ENCODE measurements at regions not wholly inside any gene's neighbourhood (a gene's known extent, or its start where the extent isn't known, plus 50 kb on each side); places are given as distances from the start of the nearest gene placed in this dataset.

- DNase-seq: no peak
Observed at GRCh38 chr6:54718541-54719023, 128.0 kb upstream of the FAM83B start.

DNA sequence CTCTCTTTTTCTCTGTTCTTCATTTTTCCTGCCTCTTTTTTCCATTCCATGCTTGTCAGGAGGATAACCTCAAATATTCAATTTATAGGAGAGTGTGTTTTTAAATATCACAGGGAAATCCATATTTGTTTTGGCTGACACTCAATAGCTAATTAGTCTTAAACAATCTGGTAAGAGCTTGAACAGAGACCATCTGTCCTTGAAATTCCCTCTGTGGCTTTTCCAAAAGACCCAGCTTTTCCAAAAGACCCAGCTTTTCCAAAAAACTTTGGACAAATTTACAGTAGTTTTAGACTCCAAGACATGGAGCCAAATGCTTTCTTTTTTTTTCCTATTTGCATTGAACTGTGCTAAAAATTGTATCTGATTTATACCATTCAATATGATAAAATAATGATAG lies 127.4 kb upstream of the FAM83B start:
- no peak for DNase-seq

DNA sequence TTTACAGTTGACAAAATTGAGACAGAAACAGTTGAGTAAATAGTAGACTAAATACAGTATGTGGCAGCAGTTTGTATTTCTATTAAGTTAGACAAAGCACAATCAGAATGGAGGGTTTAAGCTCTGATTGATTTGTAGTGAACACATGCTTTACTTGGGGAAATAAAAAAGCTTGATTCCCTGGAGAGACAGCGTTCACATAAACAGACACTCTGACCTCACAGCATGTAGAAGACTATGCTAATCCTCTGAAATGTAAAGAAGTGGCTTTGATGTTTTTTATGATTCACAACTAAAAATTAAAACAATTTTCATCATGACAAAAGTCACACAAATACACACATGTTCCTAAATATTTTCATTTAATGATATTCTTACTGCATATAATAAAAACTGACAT lies 126.9 kb upstream of the FAM83B start:
- DNase-seq: no peak

GRCh38 chr6:54722328-54722727 lies 124.2 kb upstream of the FAM83B start:
- no peak for DNase-seq

DNA sequence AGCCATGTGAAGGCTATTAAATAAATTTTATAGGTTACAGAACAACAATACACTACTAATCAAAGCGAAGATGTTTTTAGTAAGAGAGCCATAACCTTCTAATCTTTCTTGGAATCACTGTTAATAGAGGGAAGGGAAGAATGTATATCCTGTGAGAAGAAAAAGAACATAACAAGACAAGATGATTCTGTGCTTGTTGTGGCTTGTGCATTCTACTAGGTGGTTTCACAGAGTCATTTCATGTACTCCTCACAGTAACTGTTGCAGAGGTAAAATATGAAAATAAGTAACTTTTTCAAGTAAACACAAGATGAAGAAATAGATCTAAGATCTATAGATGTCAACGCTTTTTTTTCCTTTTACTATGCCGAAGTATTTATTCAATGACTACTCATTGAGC lies 116.9 kb upstream of the FAM83B start:
- DNase-seq: no peak

DNA sequence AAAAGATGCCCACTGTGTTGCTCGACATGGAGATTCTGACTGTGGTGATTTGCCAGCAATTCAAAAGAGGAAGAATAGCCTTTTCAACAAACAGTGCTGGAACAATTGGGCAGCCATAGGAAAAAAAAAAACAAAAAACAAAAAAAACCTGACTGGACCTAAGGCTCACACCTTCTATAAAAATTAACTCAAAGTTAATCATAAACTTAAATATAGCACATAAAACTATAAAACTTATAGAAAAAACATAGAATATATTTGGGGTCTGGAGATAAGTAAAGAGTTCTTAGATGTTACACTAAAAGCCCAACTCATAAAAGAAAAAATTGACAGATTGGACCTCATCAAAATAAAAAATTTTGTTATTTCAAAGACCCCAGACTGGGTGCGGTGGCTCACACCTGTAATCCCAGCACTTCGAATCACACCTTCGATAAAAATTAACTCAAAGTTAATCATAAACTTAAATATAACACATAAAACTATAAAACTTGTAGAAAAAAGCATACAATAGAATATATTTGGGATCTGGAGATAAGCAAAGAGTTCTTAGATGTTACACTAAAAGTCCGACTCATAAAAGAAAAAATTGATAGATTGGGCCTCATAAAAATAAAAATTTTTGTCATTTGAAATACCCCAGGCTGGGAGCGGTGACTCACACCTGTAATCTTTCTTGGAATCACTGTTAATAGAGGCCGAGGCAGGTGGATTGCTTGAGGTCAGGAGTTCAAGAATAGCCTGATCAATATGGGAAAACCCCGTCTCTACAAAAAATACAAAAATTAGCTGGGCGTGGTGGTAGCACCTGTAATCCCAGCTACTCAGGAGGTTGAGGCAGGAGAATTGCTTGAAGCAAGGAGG lies 115.6 kb upstream of the FAM83B start:
- no peak for DNase-seq

DNA sequence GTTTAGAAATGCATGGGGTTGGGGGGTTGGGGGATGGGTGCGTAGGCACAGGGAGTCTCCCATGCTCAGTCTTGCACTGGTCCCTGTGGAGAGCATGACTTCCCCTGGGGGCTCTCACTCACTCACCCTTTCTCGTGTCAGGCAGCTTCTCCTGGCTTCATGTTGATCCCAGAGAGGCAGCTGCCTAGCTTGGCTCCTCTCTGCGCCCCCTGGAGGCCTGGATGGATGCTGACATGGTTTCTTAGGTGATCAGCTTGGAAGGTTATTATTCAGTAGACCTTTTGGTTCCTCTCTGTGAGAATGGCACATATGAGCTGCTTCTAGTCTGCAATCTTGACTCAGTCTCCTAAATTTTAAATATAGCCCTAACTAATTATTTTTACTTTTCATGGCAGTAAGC lies 109.3 kb upstream of the FAM83B start:
- DNase-seq: peak; percentile 14

- DNase-seq: no peak
Observed at GRCh38 chr6:54747955-54748354, 98.6 kb upstream of the FAM83B start.

DNA sequence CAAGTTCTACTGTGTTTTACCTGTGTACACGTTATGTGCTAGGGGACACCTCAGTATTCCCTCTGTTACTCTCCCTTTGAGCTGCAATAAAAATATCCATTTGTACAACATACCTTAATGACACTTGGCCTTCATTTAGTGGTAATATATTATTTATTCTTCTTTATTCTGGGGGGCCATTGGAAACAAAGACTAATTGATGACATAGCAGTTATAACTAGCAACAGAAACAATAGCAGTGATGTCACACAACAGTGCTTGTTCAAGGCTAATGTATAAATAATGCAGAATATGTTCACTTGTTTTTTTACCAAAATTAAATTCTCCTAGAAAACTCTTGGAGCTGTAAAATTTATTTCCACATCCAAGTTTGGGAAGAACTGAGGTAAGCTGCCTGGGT lies 92.2 kb upstream of the FAM83B start:
- no peak for DNase-seq

DNA sequence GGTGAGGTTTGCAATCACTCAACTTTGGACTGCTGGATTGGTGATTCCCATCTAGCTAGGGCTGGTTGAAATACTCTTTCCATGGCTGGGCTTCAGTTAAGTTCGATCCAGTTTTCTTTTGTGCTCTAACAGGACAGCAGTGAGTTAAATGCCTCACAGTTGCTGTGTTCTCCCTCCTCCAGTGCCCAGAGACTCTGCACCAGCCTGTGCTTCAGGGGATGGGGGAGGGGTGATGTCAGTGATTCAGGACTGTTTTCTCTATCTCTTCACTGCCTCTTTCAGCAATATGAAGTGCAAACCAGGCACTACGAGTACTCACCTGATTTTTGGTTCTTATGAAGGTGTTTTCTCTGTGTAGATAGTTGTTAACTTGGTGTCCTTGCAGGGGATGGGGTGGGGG lies 88.2 kb upstream of the FAM83B start:
- DNase-seq: peak; percentile 10

GRCh38 chr6:54768494-54768893 lies 78.1 kb upstream of the FAM83B start:
- no peak for DNase-seq

DNA sequence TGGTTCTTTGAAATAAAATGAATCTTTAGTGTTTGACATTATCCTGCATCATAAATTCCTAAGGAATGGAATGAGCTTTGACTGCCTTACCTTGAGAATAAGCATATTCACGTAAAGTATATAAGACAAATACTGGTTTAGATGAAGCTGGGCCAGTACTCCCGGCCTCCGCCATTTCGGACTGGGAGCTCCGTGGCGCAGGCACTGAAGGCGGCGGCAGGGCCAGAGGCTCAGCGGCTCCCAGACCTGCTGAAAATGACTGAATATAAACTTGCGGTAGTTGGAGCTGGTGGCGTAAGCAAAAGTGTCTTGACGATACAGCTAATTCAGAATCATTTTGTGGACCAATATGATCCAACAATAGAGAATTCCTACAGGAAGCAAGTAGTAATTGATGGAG lies 76.2 kb upstream of the FAM83B start:
- no peak for DNase-seq

GRCh38 chr6:54771968-54772367 lies 74.6 kb upstream of the FAM83B start:
- no peak for DNase-seq

- DNase-seq: no peak
Observed at GRCh38 chr6:54772610-54773009, 74.0 kb upstream of the FAM83B start.

- peak; percentile 35 for DNase-seq
Observed at GRCh38 chr6:54775576-54775975, 71.0 kb upstream of the FAM83B start.

GRCh38 chr6:54776891-54777290 lies 69.7 kb upstream of the FAM83B start:
- no peak for DNase-seq

- no peak for DNase-seq
Observed at GRCh38 chr6:54778731-54779130, 67.8 kb upstream of the FAM83B start.

- DNase-seq: peak; percentile 4
Observed at GRCh38 chr6:54784011-54784410, 62.6 kb upstream of the FAM83B start.

DNA sequence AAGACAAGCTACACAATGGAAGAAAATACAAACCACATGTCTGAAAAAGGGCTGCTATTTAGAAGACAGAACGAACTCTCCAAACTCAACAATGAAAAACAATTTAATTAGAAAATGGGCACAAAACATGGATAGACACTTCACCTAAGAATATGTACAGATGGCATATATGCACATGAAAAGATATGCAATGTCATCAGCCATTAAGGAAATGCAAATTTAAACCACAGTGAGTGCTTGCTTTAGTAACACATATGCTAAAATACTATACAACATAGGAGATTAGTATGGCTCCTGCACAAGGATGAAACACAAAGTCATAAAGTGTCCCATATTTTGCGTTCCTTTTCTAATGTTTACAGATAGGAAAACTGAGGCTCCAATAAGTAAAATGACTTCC lies 60.4 kb upstream of the FAM83B start:
- DNase-seq: no peak

- no peak for DNase-seq
Observed at GRCh38 chr6:54787825-54788224, 58.7 kb upstream of the FAM83B start.

Data from EL (cell line).